T-helper 2 cell treated with Interferon-gamma antibody and Interleukin-4, amounts not matched to agents 5 μg/mL and 100 μg/mL, for 36 hours (primary cell): ENCODE measurements at regions not wholly inside any gene's neighbourhood (a gene's known extent, or its start where the extent isn't known, plus 50 kb on each side); places are given as distances from the start of the nearest gene placed in this dataset.

Source experiments
- DNase-seq: peaks from one replicate; pipeline ENCODE4 v3.0.0; 2021; ENCODE audit warnings: low spot score
- H3K27ac Mint-ChIP-seq: one replicate; pipeline ENCODE4 v1.8.0; 2021; ENCODE audit warnings: mild to moderate bottlenecking, mixed read lengths
- H3K27me3 Mint-ChIP-seq: one replicate; pipeline ENCODE4 v1.8.0; 2021; ENCODE audit warnings: low read depth, mixed read lengths
- H3K36me3 Mint-ChIP-seq: one replicate; pipeline ENCODE4 v1.8.0; 2021; ENCODE audit warnings: low read depth, mixed read lengths
- H3K4me1 Mint-ChIP-seq: one replicate; pipeline ENCODE4 v1.8.0; 2021; ENCODE audit warnings: low read depth, mixed read lengths
- H3K4me3 Mint-ChIP-seq: one replicate; pipeline ENCODE4 v1.8.0; 2022; ENCODE audit warnings: mild to moderate bottlenecking, moderate library complexity, mixed read lengths
- H3K9me3 Mint-ChIP-seq: one replicate; pipeline ENCODE4 v1.8.0; 2021; ENCODE audit warnings: mixed read lengths

- Mint-ChIP-seq H3K27me3 (peaks cover 53% of the 10 kb centered on the region), H3K9me3 (no peaks in the 10 kb centered on the region), H3K4me3 (no peak overlapping the region), H3K36me3 (no peaks in the 10 kb centered on the region), H3K4me1 (peaks cover under 1% of the 10 kb centered on the region), H3K27ac (no peak overlapping the region)
- no peak for DNase-seq
Measured at GRCh38 chr15:89421219-89421618, 75.2 kb downstream of the RHCG start.

GRCh38 chr15:89419370-89419984 is 76.9 kb downstream of the RHCG start:
- Mint-ChIP-seq H3K4me1 (peaks cover 3% of the 10 kb centered on the region), H3K27me3 (peaks cover 61% of the 10 kb centered on the region), H3K9me3 (no peaks in the 10 kb centered on the region), H3K36me3 (no peaks in the 10 kb centered on the region), H3K27ac (no peak overlapping the region), H3K4me3 (no peak overlapping the region)
- no peak for DNase-seq

GRCh38 chr15:89417206-89417725 is 79.1 kb downstream of the RHCG start:
- Mint-ChIP-seq H3K4me3 (no peak overlapping the region), H3K27ac (no peak overlapping the region), H3K27me3 (peaks cover 75% of the 10 kb centered on the region), H3K9me3 (no peaks in the 10 kb centered on the region), H3K36me3 (no peaks in the 10 kb centered on the region), H3K4me1 (peaks cover 3% of the 10 kb centered on the region)
- DNase-seq = no peak

- Mint-ChIP-seq H3K36me3 (no peaks in the 10 kb centered on the region), H3K27me3 (peaks cover 82% of the 10 kb centered on the region), H3K9me3 (no peaks in the 10 kb centered on the region), H3K4me3 (no peak overlapping the region), H3K4me1 (peaks cover 4% of the 10 kb centered on the region), H3K27ac (no peak overlapping the region)
- DNase-seq = peak; percentile 74
Measured at GRCh38 chr15:89416339-89417183, 79.8 kb downstream of the RHCG start.

- Mint-ChIP-seq H3K4me3 (no peak overlapping the region), H3K27me3 (peaks cover 89% of the 10 kb centered on the region), H3K9me3 (no peaks in the 10 kb centered on the region), H3K36me3 (no peaks in the 10 kb centered on the region), H3K4me1 (peaks cover 6% of the 10 kb centered on the region), H3K27ac (no peak overlapping the region)
- no peak for DNase-seq
Measured at GRCh38 chr15:89414571-89414970, 79.9 kb upstream of the POLG start.

GRCh38 chr15:89413877-89414276 is 79.3 kb upstream of the POLG start:
- Mint-ChIP-seq H3K27ac (no peak overlapping the region), H3K27me3 (peaks cover 91% of the 10 kb centered on the region), H3K9me3 (no peaks in the 10 kb centered on the region), H3K4me3 (no peak overlapping the region), H3K36me3 (no peaks in the 10 kb centered on the region), H3K4me1 (peaks cover 13% of the 10 kb centered on the region)
- DNase-seq = no peak

- H3K36me3 Mint-ChIP-seq = no peaks in the 10 kb centered on the region
- H3K27me3 Mint-ChIP-seq = peaks cover 93% of the 10 kb centered on the region
- no peak overlapping the region for H3K27ac Mint-ChIP-seq
- H3K9me3 Mint-ChIP-seq = no peaks in the 10 kb centered on the region
- no peak overlapping the region for H3K4me3 Mint-ChIP-seq
- H3K4me1 Mint-ChIP-seq = peaks cover 17% of the 10 kb centered on the region
- no peak for DNase-seq
Measured at GRCh38 chr15:89412905-89413411, 78.3 kb upstream of the POLG start.

- Mint-ChIP-seq H3K36me3 (no peaks in the 10 kb centered on the region), H3K27ac (no peak overlapping the region), H3K27me3 (peaks cover 96% of the 10 kb centered on the region), H3K4me1 (peaks cover 20% of the 10 kb centered on the region), H3K9me3 (no peaks in the 10 kb centered on the region), H3K4me3 (no peak overlapping the region)
- DNase-seq = no peak
Measured at GRCh38 chr15:89410039-89410435, 75.4 kb upstream of the POLG start.

GRCh38 chr15:89409184-89410038 is 74.8 kb upstream of the POLG start:
- no peak for DNase-seq

GRCh38 chr15:89408372-89409183 is 74.0 kb upstream of the POLG start:
- peak overlapping the region; percentile 73 for H3K27ac Mint-ChIP-seq
- no peak for DNase-seq

More at GRCh38 chr15:89409184-89410038, 74.8 kb upstream of the POLG start:
- H3K27ac Mint-ChIP-seq = no peak overlapping the region
- peaks cover 98% of the 10 kb centered on the region for H3K27me3 Mint-ChIP-seq
- peaks cover 20% of the 10 kb centered on the region for H3K4me1 Mint-ChIP-seq
- no peaks in the 10 kb centered on the region for H3K36me3 Mint-ChIP-seq
- peak overlapping the region; percentile 91 for H3K4me3 Mint-ChIP-seq
- no peaks in the 10 kb centered on the region for H3K9me3 Mint-ChIP-seq

GRCh38 chr15:89406940-89407607 is 72.5 kb upstream of the POLG start:
- no peak for DNase-seq
- peaks cover 24% of the 10 kb centered on the region for H3K4me1 Mint-ChIP-seq
- H3K27ac Mint-ChIP-seq = no peak overlapping the region
- H3K4me3 Mint-ChIP-seq = peak overlapping the region; percentile 18
- no peaks in the 10 kb centered on the region for H3K36me3 Mint-ChIP-seq
- peaks cover 97% of the 10 kb centered on the region for H3K27me3 Mint-ChIP-seq
- H3K9me3 Mint-ChIP-seq = no peaks in the 10 kb centered on the region

More at GRCh38 chr15:89408372-89409183, 74.0 kb upstream of the POLG start:
- Mint-ChIP-seq H3K9me3 (no peaks in the 10 kb centered on the region), H3K36me3 (no peaks in the 10 kb centered on the region), H3K4me1 (peaks cover 20% of the 10 kb centered on the region), H3K4me3 (peak overlapping the region; percentile 91), H3K27me3 (peaks cover 98% of the 10 kb centered on the region)

- Mint-ChIP-seq H3K27ac (peak overlapping the region; percentile 31), H3K4me3 (peak overlapping the region; percentile 54), H3K36me3 (no peaks in the 10 kb centered on the region), H3K27me3 (peaks cover 97% of the 10 kb centered on the region), H3K9me3 (no peaks in the 10 kb centered on the region), H3K4me1 (peaks cover 27% of the 10 kb centered on the region)
- no peak for DNase-seq
Measured at GRCh38 chr15:89406218-89406939, 71.8 kb upstream of the POLG start.
